ENCODE measurements at regions not wholly inside any gene's neighbourhood (a gene's known extent, or its start where the extent isn't known, plus 50 kb on each side); places are given as distances from the start of the nearest gene placed in this dataset.

- H3K4me1 ChIP-seq (ENCODE audit: control insufficient read depth, extremely low read depth, insufficient read depth, low read length), result no peaks in the 10 kb centered on the region
- H2AFZ ChIP-seq (ENCODE audit: control insufficient read depth, low read length), result no peak overlapping the region
- H3K4me3 ChIP-seq (ENCODE audit: control insufficient read depth in 2 of 3, extremely low read depth in 1 of 3, insufficient read depth in 2 of 3, low read depth in 1 of 3, low read length in 3 of 3), result no peak overlapping the region
- H3K27ac ChIP-seq (ENCODE audit: control insufficient read depth, insufficient read depth, low read length), result no peak overlapping the region
- no peak overlapping the region for H3K4me2 ChIP-seq (ENCODE audit: control insufficient read depth, extremely low read depth, insufficient read depth, low read depth, low read length)
- no peaks in the 10 kb centered on the region for H4K20me1 ChIP-seq (ENCODE audit: control insufficient read depth, extremely low read depth, insufficient read depth, low read length)
- H3K27me3 ChIP-seq (ENCODE audit: control insufficient read depth, extremely low read depth, insufficient read depth, low read length), result no peaks in the 10 kb centered on the region
- no peaks in the 10 kb centered on the region for H3K9me3 ChIP-seq (ENCODE audit: control insufficient read depth, low read depth, low read length)
- no peak overlapping the region for H3K9ac ChIP-seq (ENCODE audit: control insufficient read depth, extremely low read depth, insufficient read depth, low read length)
- FAIRE-seq (no peak), DNase-seq (ENCODE audit: low read depth, low spot score) (no peak)
- no peaks in the 10 kb centered on the region for H3K79me2 ChIP-seq (ENCODE audit: control insufficient read depth, insufficient read depth, low read length)
- TF ChIP-seq CTCF (optimal IDR thresholded peaks at IDR 0.05 in 1 of 3, IDR thresholded peaks at IDR 0.05 in 1 of 3, conservative IDR thresholded peaks at IDR 0.05 in 1 of 3; ENCODE audit: extremely low read depth in 1 of 3, insufficient read depth in 2 of 3, low read length in 3 of 3) (no peak), EZH2 (IDR thresholded peaks at IDR 0.05; ENCODE audit: low read length) (no peak)
- no peaks in the 10 kb centered on the region for H3K9me1 ChIP-seq (ENCODE audit: control insufficient read depth, extremely low read depth, insufficient read depth, low read length)
- dilution Hi-C loops (cut with MboI; ENCODE audit: extremely low pct_ligation_motif_present, low sequenced_read_pairs), result no loop called here
- no peaks in the 10 kb centered on the region for H3K36me3 ChIP-seq (ENCODE audit: control insufficient read depth in 2 of 2, extremely low read depth in 1 of 2, insufficient read depth in 2 of 2, low read length in 2 of 2)
These were observed 101.5 kb upstream of the C1GALT1 start for GRCh38 chr7:7080802-7081201.

GRCh38 chr7:7090460-7090859, 91.9 kb upstream of the C1GALT1 start:
- no peaks in the 10 kb centered on the region for H4K20me1 ChIP-seq (ENCODE audit: control insufficient read depth, extremely low read depth, insufficient read depth, low read length)
- H3K4me3 ChIP-seq (ENCODE audit: control insufficient read depth in 2 of 3, extremely low read depth in 1 of 3, insufficient read depth in 2 of 3, low read depth in 1 of 3, low read length in 3 of 3), result no peak overlapping the region
- no peak overlapping the region for H3K4me2 ChIP-seq (ENCODE audit: control insufficient read depth, extremely low read depth, insufficient read depth, low read depth, low read length)
- H3K79me2 ChIP-seq (ENCODE audit: control insufficient read depth, insufficient read depth, low read length), result no peaks in the 10 kb centered on the region
- no peak overlapping the region for H3K9ac ChIP-seq (ENCODE audit: control insufficient read depth, extremely low read depth, insufficient read depth, low read length)
- DNase-seq (ENCODE audit: low read depth, low spot score) (no peak), FAIRE-seq (no peak)
- H3K9me1 ChIP-seq (ENCODE audit: control insufficient read depth, extremely low read depth, insufficient read depth, low read length), result no peaks in the 10 kb centered on the region
- no peaks in the 10 kb centered on the region for H3K4me1 ChIP-seq (ENCODE audit: control insufficient read depth, extremely low read depth, insufficient read depth, low read length)
- no peaks in the 10 kb centered on the region for H3K27me3 ChIP-seq (ENCODE audit: control insufficient read depth, extremely low read depth, insufficient read depth, low read length)
- TF ChIP-seq EZH2 (IDR thresholded peaks at IDR 0.05; ENCODE audit: low read length) (no peak), CTCF (optimal IDR thresholded peaks at IDR 0.05 in 1 of 3, IDR thresholded peaks at IDR 0.05 in 1 of 3, conservative IDR thresholded peaks at IDR 0.05 in 1 of 3; ENCODE audit: extremely low read depth in 1 of 3, insufficient read depth in 2 of 3, low read length in 3 of 3) (no peak)
- H3K27ac ChIP-seq (ENCODE audit: control insufficient read depth, insufficient read depth, low read length), result no peak overlapping the region
- dilution Hi-C loops (cut with MboI; ENCODE audit: extremely low pct_ligation_motif_present, low sequenced_read_pairs), result no loop called here
- H3K36me3 ChIP-seq (ENCODE audit: control insufficient read depth in 2 of 2, extremely low read depth in 1 of 2, insufficient read depth in 2 of 2, low read length in 2 of 2), result no peaks in the 10 kb centered on the region
- no peaks in the 10 kb centered on the region for H3K9me3 ChIP-seq (ENCODE audit: control insufficient read depth, low read depth, low read length)
- H2AFZ ChIP-seq (ENCODE audit: control insufficient read depth, low read length), result no peak overlapping the region
